Nucleus accumbens (tissue), 56 donors: ENCODE measurements at regions not wholly inside any gene's neighbourhood (a gene's known extent, or its start where the extent isn't known, plus 50 kb on each side); places are given as distances from the start of the nearest gene placed in this dataset.

Source experiments
- DNase-seq, 56 donors: peaks; one replicate each; lab custom pipeline; 2025; lab: John Stamatoyannopoulos, UW

DNA sequence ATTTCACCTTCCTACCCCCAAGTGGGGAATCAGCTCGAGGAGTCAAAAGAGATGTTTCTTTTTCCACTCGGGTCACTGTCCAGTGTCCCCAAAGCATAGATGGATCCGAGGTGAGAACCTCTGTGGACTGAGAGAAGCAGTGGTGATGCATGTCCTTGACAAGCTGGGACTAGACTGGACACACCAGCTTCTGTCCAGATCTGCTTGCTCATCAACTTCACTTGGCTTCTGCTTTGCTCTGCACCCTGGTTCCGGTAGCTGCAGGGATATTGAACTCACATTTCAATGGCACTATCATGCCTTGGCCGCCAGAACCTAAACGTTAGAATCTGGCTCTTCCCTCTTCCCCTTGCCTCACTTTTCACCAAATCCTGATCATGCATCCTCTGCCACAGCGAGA lies 50.3 kb upstream of the CXCL12 start:
- no peak for DNase-seq

DNA sequence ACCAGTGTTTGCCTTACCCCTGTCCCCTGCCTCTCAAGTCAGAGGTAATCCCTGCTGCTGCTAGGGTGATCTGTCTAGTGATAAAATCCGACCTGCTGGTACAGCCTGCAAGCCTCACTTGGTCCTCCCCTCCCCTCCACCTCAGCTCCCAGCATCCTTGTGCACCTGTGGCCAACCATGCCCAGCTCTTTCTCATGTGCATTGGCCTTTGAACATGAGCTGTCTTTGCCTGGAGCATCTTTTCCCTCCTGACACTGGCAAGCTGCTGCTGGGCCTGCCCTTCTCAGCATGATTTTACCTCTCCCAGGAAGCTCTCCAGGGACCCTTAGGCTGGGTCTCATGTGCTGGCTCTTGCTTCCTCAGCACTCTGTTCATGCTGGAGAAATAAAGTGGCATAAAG lies 51.3 kb upstream of the CXCL12 start:
- DNase-seq = no peak

DNA sequence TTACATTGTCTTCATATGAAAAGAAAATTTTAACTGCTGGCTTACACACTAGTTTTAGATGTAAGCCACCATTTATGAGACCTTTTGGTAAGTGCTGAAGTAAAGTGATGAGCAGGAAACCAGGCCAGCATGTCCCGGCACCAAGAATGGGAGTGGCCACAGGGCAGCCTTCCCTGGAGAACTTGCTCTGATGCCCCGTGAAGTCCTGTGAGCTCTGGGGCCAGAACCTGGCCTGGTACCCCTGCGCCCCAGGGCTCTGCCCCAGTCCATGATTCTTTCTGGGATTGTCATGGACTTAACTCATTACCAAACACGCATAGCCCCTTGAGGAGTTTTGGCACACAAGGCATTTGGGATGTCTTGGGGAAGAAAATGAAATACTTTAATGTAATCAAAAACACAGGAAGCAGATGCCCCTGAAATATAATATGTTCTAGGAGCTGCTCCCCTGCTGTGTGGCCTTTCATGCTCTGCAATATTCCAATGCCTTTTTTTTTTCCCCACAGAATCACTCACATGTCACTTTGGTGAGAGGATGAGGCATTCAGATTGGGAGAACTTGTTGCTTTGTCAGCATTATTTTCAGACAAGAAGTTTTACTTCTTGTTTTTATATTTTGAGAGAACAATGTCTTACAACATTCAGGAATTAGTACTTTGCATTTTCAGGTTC lies 53.1 kb upstream of the CXCL12 start:
- DNase-seq = no peak

DNA sequence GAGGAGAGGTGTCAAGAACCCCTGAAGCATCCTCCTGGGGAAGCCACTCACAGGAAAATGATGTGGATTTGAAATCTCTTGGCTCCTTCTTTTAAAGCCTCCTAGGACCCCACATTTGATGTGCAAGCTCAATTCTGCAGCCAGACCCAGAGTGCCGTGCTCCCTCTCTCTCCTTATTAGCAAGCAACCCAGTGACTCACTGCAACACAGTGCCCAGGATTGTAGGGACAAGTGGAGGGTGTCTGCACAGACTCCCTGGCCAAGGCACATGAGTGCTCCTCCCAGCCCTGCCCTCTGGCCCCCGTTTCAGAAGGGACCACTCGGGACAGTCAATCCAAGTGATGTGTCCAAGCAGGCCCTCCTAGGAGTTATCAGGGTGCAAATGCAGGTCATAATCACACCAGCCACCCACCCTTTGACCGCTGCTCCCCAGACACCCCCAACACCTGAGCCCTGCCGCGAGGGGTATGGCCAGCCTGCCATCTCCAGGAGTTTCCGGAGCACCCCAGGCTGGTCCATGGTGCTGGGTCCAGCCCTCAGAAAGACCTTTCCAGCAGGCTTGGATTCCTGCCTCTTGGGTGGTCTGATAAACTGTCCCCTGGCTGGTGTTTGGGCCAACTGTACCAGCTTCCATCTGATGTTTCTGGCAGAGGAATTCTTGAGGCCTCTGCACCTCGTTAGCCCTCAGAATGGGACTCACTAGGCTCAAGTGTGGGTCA lies 54.5 kb upstream of the CXCL12 start:
- no peak for DNase-seq

DNA sequence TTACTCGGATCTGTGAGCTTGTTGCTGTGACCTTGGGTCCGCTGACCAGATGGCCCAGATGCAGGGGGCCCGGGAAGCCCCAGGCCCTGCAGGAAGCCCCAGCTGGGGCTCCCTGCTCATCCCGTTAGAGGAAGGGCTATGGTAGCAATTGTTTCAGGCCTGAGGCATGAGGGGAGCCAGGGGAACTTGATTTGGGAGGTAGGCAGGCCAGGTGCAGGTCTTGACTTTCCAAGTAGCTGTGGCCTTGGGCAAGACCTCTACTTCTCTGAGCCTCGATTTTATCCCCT lies 55.0 kb upstream of the CXCL12 start:
- DNase-seq = no peak

DNA sequence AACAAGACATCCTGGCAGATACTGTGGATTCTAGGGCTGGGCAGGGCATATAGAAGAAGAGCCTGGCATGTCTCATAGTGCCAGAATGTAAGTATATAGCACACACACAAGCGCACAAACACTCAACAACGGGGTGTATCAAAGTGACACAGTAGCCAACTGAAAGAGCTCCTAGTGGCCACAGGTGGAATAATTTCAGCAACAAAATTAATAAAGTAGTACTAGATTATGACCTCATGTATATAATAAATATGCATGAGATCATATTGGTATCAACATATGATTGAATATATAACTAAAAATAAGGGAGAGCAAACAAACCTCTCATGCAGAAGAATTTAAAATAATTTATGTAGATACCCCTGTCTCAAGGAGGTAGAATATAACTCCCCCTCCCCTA lies 72.4 kb upstream of the CXCL12 start:
- no peak for DNase-seq

DNA sequence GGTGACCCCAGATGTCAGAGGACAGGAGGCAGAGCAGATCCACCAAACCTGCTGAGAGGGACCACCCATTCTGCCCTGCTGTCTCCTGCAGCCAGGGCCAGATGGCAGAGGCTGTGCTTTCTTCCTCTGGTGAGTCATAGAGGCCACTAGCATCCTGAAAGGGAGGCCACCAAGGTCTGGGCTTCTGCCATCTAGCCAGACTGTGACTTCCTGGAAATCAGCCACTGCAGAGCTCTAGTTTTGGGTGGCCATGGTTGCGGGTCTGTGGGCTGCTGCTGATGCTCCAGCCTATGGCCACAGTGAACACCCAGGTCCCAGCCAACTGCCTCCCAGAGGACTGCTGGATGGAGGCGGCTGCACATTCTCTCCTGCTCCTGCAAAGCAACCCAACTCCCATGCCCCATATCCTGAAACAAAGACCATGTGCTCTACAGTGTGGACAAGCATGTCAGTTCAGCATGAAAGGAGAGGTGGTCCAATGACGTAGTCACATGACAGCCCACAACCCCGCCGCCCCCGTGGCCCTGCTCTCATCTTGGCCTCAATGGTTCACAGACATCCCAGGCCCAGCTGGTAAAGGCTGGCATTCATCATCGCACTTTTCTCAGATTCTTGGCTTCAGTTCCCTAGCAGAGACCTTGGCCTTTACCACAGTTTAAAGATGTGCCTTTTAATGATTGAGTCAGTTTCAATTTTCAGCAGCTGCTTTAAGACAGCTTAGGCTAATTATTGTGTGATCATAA lies 73.9 kb upstream of the CXCL12 start:
- DNase-seq = no peak

DNA sequence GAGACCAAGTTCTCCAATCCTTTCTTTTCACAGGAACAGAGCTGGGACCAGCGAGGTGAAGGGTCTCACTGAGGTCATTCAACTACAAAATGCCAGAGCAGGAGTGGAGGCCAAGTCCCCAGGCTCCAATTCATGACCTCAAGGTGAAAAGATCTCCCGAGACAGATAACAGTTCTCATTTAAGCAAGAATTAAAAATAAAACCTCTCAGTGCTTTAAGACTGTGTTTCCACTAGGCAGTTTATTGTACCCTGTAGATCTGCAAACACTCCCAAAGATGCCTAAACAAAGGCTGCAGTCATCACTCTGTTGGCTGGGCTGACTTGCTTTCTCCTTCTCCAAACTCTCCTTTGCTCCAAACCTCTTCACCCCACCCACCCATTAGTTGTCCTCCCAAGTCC lies 74.8 kb upstream of the CXCL12 start:
- no peak for DNase-seq

DNA sequence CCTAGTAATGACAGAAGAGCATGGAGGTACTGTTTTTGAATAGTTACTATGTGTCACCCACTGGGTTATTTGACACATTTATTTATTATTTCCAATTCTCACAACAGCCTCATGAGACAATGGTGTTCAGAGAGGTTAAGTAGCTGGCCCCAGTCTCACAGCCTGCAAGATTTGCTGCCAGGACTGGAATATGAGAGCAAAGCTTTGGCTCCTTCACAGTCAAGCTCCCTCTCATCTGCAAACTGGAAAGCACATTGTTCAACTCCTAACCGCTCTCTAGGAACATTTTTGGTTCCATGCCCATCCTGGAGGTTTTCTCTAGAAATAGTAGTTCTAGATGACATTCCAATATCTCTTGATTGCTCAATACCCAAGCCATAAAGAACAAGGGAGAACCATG lies 75.5 kb upstream of the CXCL12 start:
- DNase-seq = no peak

DNA sequence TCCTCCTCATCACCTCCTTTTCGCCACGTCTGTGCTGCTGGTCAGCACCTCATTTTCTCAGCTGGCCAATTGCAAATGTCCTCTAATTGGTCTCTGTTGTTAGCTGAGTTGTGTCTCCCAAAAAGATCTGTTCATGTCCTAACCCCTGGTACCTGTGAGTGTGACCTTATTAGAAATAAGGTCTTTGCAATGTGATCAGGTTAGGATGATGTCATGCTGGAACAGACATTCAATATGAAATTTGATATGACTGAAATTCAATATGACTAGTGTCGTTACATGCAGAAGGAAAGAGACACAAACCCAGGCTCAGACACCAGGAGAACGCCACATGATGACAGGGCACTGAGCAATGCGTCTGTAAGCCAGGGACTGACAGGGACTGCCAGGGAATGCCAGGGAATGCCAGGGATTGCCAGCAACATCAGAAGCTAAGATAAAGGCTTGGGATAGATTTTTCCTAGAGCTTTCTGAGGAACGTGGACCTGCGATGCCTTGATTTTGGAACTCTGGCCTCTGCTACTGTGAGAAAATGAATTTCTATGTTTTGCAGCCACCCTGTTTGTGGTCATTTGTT lies 77.5 kb upstream of the CXCL12 start:
- no peak for DNase-seq

DNA sequence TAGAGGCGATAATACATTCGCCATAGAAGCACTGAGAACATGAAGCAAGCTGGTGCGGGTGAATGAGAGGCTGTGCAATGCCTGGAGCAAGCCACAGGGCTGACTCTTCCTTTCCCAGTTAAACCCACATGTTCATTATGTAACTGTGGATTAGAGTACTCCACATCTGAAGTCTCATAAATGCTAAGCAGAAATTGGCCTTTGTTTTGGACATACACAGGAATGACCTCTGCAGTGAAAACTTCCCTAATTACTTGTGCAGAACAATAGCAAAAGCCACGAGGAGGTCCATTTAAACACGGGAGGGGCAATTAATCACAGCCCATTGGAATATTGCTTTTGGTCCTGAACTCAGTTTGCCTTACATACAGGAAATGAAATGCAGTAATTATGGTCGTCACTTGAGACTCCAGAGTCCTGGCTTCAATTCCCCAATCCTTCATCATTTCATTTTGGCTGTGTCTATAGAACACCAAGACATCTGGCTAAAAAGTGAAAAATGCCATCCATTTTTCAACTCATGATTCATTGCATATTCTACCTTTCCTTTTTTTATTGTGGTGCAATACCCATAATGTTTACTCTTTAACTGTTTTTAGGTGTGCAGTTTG lies 78.7 kb upstream of the CXCL12 start:
- peak in 1 of 56 donors; percentile 9 for DNase-seq

DNA sequence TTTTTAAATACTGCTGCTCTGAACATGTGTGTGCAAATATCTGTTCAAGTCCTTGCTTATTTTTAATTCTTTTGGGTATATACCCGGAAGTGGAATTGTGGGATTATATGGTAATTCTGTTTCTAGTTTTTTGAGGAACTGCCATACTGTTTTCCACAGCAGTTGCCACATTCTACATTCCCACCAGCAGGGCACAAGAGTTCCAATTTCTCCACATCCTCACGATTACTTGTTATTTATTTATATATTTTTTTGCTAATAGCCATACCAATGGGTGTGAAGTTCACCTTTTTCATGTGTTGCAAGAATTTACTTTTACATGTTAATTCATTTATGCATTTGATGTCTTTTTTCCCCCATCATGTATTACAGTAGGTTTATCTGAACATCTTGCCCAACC lies 79.6 kb upstream of the CXCL12 start:
- no peak for DNase-seq

DNA sequence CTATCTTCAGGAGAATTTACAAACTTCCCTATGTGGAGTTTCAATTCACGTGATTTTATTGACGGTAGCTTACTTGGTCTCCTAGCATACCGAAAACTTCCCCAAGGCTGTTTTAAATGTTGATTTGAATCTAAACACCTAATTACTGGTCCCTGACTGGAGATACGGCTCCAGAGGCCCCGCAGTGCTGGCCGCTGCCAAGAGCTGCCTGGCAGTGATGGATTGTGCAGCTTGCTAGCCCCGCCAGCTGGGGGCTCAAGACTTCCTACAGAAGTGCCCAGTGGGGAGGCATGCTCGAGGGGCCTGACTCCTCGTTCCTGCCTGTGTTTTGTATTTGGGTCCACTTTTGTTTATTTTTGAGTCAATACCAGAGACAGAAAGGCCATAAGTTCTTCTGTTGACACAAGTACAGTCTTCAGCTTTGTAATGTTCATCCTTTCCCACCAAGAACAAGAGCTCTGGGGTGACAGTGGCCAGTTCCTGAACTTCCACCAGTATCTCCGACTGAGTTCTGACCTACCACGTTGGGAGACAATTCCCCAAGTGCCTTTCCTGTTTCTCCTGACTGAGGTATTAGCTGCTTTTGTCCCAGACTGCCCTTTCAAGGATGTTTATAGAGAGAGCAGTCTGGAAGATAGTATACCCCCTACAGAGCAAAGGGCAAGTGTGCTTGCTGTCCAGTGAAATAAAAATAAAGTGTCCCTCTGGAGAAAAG lies 80.7 kb upstream of the CXCL12 start:
- no peak for DNase-seq

DNA sequence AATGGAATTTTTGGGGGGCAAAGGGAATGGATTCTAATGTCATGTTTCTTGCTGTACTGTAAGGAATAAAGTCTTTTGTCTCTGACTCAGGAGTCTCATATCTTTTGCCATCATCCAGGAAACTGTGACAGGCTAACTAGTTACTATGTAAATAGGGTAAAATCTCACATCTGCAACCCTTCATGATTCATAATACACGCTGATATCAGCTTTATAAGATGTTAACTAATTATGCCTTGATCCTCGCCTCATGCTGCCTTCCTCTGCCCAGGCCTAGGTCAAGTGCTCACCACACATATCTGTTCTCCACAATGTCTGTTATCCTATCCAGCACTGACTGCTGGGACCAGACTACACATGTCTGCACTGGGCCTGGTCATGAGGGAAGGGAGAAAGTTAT lies 81.3 kb upstream of the CXCL12 start:
- DNase-seq = no peak

DNA sequence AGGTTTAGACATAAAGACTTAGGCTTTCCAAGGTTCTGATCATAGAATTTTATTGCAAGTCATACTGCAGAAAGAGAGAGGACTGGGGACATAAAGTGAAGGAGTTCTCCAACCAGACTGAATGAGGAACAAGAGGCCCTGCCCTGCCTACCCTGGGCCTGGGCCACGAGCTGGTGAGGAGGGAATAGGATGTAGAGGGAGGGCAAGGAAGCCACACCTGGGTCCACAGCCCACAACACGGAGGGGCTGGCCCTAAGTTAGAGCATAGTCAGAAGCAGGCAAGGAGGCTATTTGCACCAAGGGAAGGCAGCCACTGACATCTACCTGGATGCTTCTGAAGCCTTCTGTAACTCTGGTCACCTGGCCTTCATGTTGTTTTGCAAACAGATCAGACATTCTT lies 82.2 kb upstream of the CXCL12 start:
- no peak for DNase-seq

DNA sequence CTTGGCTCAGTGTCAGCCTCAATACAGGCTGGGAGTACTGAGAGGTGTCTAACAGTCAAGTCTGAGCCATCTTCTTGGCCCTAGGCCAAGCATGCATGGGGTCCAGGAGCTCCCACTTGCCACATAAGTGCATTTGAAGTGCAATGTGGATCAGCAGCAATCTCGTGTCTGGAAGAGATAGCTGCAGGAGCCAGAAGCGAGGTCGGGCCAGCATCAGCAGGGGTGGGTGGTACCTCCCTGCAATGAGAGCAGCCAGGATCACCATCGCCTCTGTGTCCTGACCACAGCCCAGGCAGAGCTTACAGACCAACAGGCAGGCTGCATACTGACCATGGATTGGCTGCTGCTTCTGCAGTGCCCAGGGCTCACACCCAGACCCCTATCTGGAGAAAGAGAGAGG lies 83.0 kb upstream of the CXCL12 start:
- no peak for DNase-seq

DNA sequence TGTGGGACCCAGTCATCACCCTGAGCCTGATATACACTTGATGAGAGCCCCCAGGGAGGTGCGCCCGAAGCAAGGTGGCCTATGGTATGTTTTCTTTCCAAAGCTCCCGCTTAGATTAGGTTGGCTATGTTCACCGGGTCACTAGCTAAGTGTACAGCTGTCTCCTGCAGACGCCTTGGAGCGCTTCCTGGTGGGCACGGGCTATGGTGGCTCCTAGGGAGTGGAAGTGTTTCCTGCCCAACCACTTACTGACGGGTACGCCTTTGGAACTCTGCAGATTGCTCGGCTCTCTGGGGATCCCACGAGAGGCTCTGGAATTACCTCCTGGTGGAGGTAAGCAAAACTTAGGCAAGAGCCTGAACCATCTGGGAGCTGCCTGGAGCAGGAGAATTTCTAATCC lies 83.6 kb upstream of the CXCL12 start:
- DNase-seq = no peak

DNA sequence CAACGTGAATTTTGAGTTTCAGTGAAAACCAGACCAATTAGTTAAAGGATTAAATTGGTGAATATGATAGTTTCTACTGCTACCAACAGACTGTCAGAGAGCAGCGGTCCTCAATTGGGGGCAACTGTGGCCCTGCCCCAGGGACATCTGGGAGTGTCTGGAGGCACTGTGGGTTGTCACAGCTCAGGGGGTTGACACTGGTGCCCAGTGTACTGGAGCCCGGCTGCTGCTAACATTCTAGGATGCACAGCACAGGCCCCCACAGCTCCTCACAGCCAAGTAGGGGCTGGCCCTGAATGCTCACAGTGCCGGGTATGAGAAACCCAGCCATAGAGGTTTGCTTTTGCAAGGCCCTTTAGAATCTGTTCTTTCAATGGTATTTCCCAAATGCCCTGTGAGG lies 84.1 kb upstream of the CXCL12 start:
- DNase-seq = no peak

DNA sequence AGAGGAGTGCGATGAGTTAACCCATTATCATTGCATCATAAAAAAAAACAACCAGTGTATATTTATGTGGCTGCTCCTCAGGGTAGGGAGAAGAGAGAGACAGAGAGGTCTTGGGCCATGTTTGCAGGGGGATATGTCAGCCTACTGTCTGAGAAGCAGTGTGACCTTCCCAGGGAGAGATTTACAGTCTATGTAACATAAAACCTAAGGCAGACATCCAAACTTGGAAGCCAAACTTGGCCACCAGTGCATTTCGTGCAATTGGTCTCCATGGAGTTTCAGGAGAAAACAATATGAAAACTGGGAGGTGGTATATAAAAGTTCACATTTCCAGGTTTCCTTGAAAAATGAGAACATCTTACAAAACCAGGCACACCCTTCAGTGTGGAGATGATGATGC lies 85.9 kb upstream of the CXCL12 start:
- DNase-seq = no peak

DNA sequence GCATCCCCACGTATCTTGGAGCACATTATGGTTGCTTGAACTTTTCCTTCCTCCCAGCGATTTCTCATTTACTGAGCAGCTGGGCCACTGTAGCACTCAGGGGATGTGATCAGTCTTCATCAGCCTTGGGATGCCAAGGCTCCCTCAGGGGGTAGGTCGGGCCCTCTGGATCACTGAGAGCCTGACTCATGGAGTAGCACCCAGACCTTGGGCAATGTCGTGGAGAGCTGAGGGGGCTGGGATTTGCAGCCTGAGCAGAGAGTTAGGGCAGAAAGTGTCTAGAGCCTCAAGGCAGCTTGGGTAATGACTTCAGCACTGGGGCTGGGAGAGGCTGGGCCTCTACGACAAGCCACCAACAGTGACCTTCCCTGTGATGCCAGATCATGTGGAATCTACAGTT lies 86.5 kb upstream of the CXCL12 start:
- DNase-seq = no peak

DNA sequence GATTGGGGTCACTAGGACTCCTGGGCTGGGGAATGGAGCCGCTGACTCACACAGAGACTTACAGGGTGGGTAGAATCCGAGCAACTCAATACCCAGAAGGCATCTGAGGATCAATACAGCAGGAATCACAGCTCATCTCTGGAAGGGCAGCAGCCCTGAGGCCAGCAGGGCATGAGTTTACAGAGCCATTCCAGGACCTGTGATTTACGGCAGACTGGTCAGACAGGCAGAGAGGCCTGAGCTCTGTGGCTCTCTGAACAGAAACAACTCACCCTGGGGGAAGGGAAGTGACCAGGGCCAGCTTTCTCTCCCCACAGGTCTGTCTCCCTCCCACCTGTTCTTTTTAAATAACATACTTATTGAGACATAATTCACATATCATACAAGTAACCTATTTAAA lies 88.2 kb upstream of the CXCL12 start:
- no peak for DNase-seq
